ENCODE measurements at regions not wholly inside any gene's neighbourhood (a gene's known extent, or its start where the extent isn't known, plus 50 kb on each side); places are given as distances from the start of the nearest gene placed in this dataset.

DNA sequence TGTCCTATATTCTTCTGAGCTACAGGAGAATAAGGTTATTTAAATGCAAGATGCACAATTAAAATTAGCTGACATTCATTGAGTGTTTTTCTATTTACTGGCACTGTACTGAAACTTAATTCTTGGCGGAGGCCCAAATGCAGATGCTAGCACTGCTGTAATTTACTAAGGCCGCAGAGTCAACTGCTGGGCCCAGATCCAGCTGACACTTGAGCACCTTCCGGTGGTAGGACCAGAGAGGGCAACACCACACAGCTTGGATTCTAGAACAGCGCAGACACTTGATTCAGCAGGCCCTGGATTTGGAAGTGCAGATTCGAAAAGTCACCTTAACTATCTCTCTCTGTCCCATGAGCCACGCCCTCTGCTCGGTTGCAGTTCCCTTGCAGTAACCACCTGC, 228.6 kb upstream of the TMEM72 start:
- DNase-seq (ENCODE audit: extremely low read depth, low read depth), result no peak
- TF ChIP-seq, protein P1, sequence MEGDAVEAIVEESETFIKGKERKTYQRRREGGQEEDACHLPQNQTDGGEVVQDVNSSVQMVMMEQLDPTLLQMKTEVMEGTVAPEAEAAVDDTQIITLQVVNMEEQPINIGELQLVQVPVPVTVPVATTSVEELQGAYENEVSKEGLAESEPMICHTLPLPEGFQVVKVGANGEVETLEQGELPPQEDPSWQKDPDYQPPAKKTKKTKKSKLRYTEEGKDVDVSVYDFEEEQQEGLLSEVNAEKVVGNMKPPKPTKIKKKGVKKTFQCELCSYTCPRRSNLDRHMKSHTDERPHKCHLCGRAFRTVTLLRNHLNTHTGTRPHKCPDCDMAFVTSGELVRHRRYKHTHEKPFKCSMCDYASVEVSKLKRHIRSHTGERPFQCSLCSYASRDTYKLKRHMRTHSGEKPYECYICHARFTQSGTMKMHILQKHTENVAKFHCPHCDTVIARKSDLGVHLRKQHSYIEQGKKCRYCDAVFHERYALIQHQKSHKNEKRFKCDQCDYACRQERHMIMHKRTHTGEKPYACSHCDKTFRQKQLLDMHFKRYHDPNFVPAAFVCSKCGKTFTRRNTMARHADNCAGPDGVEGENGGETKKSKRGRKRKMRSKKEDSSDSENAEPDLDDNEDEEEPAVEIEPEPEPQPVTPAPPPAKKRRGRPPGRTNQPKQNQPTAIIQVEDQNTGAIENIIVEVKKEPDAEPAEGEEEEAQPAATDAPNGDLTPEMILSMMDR (IDR thresholded peaks at IDR 0.05; ENCODE audit: low read depth, low read length), result no peak; the same call in 1 of the 2 replicates

DNA sequence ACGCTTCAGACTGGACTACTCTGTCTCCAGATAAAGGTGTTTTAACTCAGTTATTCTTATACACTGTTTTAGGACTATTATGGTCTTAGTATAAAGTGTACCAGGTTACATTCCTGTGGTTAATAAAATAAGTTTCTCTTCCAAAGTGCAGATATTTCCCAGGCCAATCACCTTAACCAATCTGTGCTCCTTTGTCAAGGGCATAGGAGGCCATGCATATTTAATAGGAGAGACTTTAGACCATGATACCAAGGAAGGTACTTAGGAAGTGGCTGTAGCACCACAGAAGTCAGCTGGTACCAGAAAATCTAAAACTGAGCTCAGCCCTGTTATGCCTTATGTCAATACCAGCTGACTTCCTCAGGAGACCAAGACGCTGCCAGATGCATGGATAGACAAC, 226.5 kb upstream of the TMEM72 start:
- TF ChIP-seq, protein P1 (IDR thresholded peaks at IDR 0.05; ENCODE audit: low read depth, low read length), result no peak
- no peak for DNase-seq (ENCODE audit: extremely low read depth, low read depth)

- TF ChIP-seq, protein P1 (IDR thresholded peaks at IDR 0.05; ENCODE audit: low read depth, low read length), result no peak
- DNase-seq (ENCODE audit: extremely low read depth, low read depth), result no peak
These were observed 225.9 kb upstream of the TMEM72 start for GRCh38 chr10:44685220-44685619.

DNA sequence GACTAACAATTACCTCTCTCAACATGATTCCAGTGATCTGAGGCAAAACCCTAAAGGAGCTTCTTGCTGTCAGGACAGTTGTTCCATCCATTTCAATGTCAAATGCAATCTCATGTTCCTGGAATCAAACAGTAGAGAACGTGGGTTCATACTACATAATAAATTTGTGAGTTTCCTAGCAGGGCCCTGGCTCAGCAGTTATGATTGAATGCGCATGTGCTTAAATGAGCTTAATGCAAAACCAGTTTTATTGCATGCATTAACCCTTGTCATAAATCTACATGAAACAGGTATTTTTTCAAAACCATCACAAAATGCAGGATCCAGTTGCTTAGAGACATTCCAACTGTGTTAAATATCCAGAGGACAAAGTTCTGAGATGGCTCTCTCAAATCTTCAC, 225.4 kb upstream of the TMEM72 start:
- TF ChIP-seq, protein P1 (IDR thresholded peaks at IDR 0.05; ENCODE audit: low read depth, low read length), result no peak
- no peak for DNase-seq (ENCODE audit: extremely low read depth, low read depth)

GRCh38 chr10:44689368-44689767, 221.8 kb upstream of the TMEM72 start:
- TF ChIP-seq, protein P1 (IDR thresholded peaks at IDR 0.05; ENCODE audit: low read depth, low read length), result peak; percentile 64
- DNase-seq (ENCODE audit: extremely low read depth, low read depth), result no peak

DNA sequence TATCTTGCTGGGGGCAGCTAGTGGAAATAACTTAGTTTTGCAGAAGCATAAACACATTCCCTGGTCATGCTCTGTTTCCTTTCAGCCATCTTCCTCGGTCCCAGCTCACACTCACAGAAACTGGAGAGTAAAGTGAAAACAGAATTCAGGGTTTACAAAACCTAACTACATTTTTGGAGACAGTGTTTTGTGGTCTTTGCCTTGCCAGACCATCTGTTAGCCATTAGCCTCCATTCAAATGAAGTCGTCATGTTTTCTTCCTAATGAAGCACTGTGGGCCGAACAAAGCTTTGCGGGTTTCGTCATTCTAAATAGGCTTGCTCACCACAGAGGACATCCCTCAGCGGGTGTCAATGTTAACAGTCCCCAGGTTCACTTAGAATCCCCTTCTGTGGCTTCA, 214.6 kb upstream of the TMEM72 start:
- peak; percentile 95 for DNase-seq (ENCODE audit: extremely low read depth, low read depth)
- TF ChIP-seq, protein P1 (IDR thresholded peaks at IDR 0.05; ENCODE audit: low read depth, low read length), result no peak

DNA sequence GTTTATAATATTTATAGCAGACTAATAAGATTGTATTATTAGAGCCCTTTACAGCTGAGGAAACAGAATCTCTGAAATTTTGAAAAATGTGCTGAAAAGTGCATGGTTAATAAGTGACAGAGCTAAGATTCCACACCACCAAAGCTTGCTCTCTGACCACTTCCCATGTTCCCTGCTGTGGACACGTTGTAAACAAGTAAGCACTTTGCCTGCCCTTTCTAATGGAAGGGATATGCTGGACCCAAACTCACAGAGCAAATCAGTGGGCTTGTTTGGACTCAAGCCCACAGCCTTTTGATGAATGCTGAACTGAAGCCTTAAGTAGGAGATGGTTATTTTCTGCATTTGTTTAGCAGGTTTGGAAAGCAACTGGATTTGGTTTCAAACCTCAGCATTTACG, 214.0 kb upstream of the TMEM72 start:
- TF ChIP-seq, protein P1 (IDR thresholded peaks at IDR 0.05; ENCODE audit: low read depth, low read length), result no peak
- DNase-seq (ENCODE audit: extremely low read depth, low read depth), result no peak
